ENCODE measurements at regions not wholly inside any gene's neighbourhood (a gene's known extent, or its start where the extent isn't known, plus 50 kb on each side); places are given as distances from the start of the nearest gene placed in this dataset.
"Not testable (repeated sequence)": the region's sequence is repeated elsewhere in the genome, so short reads cannot be mapped to it uniquely, and the experiment has no call there.

DNA sequence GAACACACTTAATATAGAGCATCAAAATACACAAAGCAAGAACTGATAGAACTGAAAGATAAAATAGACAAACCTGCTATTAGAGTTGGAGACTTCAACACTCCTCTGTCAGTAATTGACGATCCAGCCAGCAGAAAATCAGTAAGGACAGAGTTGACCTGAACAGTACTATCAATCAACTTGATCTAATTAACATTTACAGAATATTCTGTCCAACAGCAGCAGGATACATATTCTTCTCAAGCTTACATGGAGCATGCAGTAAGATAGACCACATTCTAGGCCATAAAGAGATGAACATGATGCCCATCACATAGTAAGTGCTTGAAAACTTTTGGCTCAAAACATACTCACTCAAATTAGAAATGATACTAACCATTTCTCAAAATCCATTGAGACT lies 196.7 kb upstream of the KLF3 start:
- Histone ChIP-seq H3K27me3 (replicated peaks; ENCODE audit: insufficient read depth) (no peaks in the 10 kb centered on the region), H3K4me3 (no peak overlapping the region), H3K36me3 (no peaks in the 10 kb centered on the region), H3K4me1 (ENCODE audit: control insufficient read depth in 1 of 2, low read depth in 2 of 2) (no peaks in the 10 kb centered on the region), H3K9me3 (no peaks in the 10 kb centered on the region), H3K27ac (no peak overlapping the region)
- DNase-seq (ENCODE audit: low spot score) (no peak), ATAC-seq (ENCODE audit: insufficient number of reproducible peaks, low FRiP score, low read depth) (no peak)
- TF ChIP-seq, protein P1, sequence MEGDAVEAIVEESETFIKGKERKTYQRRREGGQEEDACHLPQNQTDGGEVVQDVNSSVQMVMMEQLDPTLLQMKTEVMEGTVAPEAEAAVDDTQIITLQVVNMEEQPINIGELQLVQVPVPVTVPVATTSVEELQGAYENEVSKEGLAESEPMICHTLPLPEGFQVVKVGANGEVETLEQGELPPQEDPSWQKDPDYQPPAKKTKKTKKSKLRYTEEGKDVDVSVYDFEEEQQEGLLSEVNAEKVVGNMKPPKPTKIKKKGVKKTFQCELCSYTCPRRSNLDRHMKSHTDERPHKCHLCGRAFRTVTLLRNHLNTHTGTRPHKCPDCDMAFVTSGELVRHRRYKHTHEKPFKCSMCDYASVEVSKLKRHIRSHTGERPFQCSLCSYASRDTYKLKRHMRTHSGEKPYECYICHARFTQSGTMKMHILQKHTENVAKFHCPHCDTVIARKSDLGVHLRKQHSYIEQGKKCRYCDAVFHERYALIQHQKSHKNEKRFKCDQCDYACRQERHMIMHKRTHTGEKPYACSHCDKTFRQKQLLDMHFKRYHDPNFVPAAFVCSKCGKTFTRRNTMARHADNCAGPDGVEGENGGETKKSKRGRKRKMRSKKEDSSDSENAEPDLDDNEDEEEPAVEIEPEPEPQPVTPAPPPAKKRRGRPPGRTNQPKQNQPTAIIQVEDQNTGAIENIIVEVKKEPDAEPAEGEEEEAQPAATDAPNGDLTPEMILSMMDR (IDR thresholded peaks at IDR 0.05) = no peak

DNA sequence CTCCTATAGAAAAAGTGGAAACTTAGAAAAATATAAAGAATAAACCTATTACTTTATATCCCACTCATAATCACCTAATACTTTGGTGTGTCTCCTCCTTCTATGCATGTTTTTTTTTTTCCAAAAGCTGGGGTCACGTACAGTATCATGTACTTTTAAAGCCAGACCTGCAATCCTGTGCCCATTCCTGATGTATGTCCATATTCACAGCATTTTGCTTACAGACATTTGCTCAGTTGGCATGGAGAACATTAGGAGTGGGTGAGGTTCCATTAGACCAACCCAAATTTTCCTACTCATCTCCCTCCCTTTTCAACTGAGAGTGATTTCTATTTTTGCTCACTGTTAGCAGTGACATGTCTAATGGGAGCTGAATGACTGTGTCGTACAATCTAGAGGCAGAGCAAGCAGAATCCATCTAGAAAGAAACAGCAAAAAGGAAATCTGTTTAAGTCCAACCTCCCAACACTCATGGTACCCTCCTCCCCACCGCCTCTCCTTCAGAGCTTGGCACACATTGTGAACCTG lies 195.6 kb upstream of the KLF3 start:
- Histone ChIP-seq H3K4me3 (no peak overlapping the region), H3K27me3 (replicated peaks; ENCODE audit: insufficient read depth) (no peaks in the 10 kb centered on the region), H3K4me1 (ENCODE audit: control insufficient read depth in 1 of 2, low read depth in 2 of 2) (no peaks in the 10 kb centered on the region), H3K27ac (no peak overlapping the region), H3K9me3 (no peaks in the 10 kb centered on the region), H3K36me3 (no peaks in the 10 kb centered on the region)
- TF ChIP-seq, protein P1 (IDR thresholded peaks at IDR 0.05) = no peak
- DNase-seq (ENCODE audit: low spot score) (no peak), ATAC-seq (ENCODE audit: insufficient number of reproducible peaks, low FRiP score, low read depth) (no peak)

DNA sequence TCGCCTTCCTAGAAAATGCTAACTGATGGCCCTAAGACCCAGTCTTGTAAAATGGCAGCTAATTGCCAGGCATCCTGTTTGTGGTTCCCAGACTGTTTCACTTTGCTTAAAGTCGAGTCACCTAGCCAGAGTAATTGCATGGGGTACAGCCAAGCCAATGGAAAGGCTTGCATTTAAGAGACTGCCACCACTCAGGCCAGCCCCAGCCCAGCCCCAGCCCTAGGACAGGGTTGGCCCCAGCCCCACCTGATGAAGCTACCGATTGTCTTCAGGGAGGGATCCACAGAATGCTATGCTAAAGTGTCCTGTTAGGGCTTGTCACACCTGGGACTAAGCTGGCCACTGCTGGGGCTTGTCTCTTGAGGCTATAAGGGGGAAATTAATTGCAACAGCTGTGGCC lies 194.6 kb upstream of the KLF3 start:
- Histone ChIP-seq H3K27ac (no peak overlapping the region), H3K4me3 (no peak overlapping the region), H3K27me3 (replicated peaks; ENCODE audit: insufficient read depth) (no peaks in the 10 kb centered on the region), H3K4me1 (ENCODE audit: control insufficient read depth in 1 of 2, low read depth in 2 of 2) (no peaks in the 10 kb centered on the region), H3K36me3 (no peaks in the 10 kb centered on the region), H3K9me3 (no peaks in the 10 kb centered on the region)
- DNase-seq (ENCODE audit: low spot score) = no peak
- TF ChIP-seq, protein P1 (IDR thresholded peaks at IDR 0.05) = no peak
- ATAC-seq (ENCODE audit: insufficient number of reproducible peaks, low FRiP score, low read depth) = no peak

DNA sequence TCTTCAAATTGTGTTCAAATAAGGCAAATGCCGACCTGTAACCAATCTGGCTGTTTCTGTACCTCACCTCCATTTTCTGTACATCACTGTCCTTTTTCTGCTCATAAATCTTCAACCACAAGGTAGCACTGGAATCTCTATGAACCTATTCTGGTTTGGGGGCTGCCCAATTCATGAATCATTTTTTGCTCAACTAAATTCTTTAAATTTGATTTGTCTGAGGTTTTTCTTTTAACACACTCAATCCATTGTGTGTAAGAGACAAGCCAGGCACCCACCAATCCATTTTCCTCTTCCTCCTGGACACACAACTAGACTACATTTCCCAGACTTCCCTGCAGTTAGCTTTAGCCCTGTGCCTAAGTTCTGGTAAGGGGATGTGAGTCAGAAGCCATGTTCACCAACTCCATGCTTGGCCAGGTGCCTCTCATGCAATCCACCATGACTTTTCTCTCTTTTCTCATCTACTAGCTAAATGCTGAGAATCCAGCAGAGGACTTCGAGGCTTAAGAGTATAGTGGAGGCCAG lies 193.2 kb upstream of the KLF3 start:
- H3K36me3 ChIP-seq = no peaks in the 10 kb centered on the region
- no peak overlapping the region for H3K4me3 ChIP-seq
- TF ChIP-seq, protein P1 (IDR thresholded peaks at IDR 0.05) = no peak
- no peak overlapping the region for H3K27ac ChIP-seq
- DNase-seq (ENCODE audit: low spot score) = no peak
- no peaks in the 10 kb centered on the region for H3K27me3 ChIP-seq (replicated peaks; ENCODE audit: insufficient read depth)
- no peaks in the 10 kb centered on the region for H3K9me3 ChIP-seq
- ATAC-seq (ENCODE audit: insufficient number of reproducible peaks, low FRiP score, low read depth) = no peak
- H3K4me1 ChIP-seq (ENCODE audit: control insufficient read depth in 1 of 2, low read depth in 2 of 2) = no peaks in the 10 kb centered on the region

DNA sequence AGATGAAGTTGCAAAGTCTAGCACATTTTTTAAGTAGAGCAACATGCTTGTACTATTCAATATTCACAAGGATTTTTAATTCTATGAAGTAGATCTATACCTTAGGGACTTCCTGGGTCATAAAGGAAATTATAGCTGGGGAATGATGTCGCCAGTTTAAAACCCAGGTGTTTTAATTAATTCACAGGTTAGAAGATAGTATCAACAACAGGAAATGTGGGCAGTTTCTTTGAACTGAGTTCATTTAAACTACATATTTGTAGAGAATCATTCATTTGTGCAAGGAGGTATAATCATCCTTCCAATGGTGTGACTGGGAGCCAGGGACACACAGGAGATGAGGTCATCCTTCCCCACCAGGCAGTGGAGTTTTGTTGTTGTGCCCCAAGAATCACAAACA lies 181.3 kb upstream of the KLF3 start:
- no peak overlapping the region for H3K27ac ChIP-seq
- no peak for DNase-seq (ENCODE audit: low spot score)
- ATAC-seq (ENCODE audit: insufficient number of reproducible peaks, low FRiP score, low read depth) = no peak
- H3K9me3 ChIP-seq = no peaks in the 10 kb centered on the region
- TF ChIP-seq, protein P1 (IDR thresholded peaks at IDR 0.05) = no peak
- H3K27me3 ChIP-seq (replicated peaks; ENCODE audit: insufficient read depth) = no peaks in the 10 kb centered on the region
- no peaks in the 10 kb centered on the region for H3K4me1 ChIP-seq (ENCODE audit: control insufficient read depth in 1 of 2, low read depth in 2 of 2)
- no peak overlapping the region for H3K4me3 ChIP-seq
- H3K36me3 ChIP-seq = no peaks in the 10 kb centered on the region

DNA sequence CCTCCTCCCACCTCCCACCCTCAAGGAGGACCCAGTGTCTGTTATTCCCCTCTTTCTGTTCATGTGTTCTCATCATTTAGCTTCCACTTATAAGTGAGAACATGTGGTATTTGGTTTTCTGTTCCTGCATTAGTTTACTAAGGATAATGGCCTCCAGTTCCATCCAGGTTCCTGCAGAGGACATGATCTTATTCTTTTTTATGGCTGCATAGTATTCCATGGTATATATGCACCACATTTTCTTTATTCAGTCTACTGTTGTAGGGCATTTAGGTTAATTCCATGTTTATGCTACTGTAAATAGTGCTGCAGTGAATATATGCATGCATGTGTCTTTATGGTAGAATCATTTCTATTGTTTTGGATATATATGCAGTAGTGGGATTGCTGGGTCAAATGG lies 180.4 kb upstream of the KLF3 start:
- H3K27me3 ChIP-seq (replicated peaks; ENCODE audit: insufficient read depth); H3K4me1 ChIP-seq (ENCODE audit: control insufficient read depth in 1 of 2, low read depth in 2 of 2); DNase-seq (ENCODE audit: low spot score); H3K9me3 ChIP-seq; H3K4me3 ChIP-seq; ATAC-seq (ENCODE audit: insufficient number of reproducible peaks, low FRiP score, low read depth); H3K27ac ChIP-seq; H3K36me3 ChIP-seq: not testable (repeated sequence)
